Common myeloid progenitor, CD34-positive (primary cell): ENCODE measurements at regions not wholly inside any gene's neighbourhood (a gene's known extent, or its start where the extent isn't known, plus 50 kb on each side); places are given as distances from the start of the nearest gene placed in this dataset.

Experiments
- CTCF ChIA-PET: fragments of 350-600 bp; sonication (Branson Sonifier 250); formaldehyde crosslinking; loops from one replicate; lab custom pipeline; 2021; ENCODE audit warnings: antibody characterized with exemption; lab: Charles Lee
- POLR2A ChIA-PET: fragments of 350-600 bp; sonication (Branson Sonifier 250); formaldehyde crosslinking; loops from one replicate; lab custom pipeline; 2021; ENCODE audit warnings: antibody characterized with exemption; lab: Charles Lee
- DNase-seq, 3 donors: peaks; one replicate each; pipeline versions ENCODE4 v3.0.0 to v3.0.0-alpha.2; 2013
- H3K27ac ChIP-seq, 2 experiments: 1 replicate in 1 of 2; 2 replicates in 1 of 2; pipeline ENCODE4 v1.7.0; 2013; ENCODE audit warnings: inconsistent platforms in 2 of 2, low read length in 2 of 2, mild to moderate bottlenecking in 2 of 2, low read depth in 1 of 2, moderate library complexity in 1 of 2; ENCODE audit not compliant: severe bottlenecking in 2 of 2, insufficient read depth in 1 of 2, poor library complexity in 1 of 2
- H3K27me3 ChIP-seq, 5 experiments: replicated peaks in 2 of 5; 1 replicate in 3 of 5; 2 replicates in 2 of 5; pipeline versions ENCODE4 v1.6.1 to v1.7.0; 2013; ENCODE audit warnings: low read length in 4 of 5, mild to moderate bottlenecking in 2 of 5, moderate library complexity in 2 of 5, inconsistent platforms in 1 of 5; ENCODE audit not compliant: insufficient read depth in 5 of 5, control insufficient read depth in 4 of 5
- H3K36me3 ChIP-seq, 4 experiments: 1 replicate in 2 of 4; 2 replicates in 2 of 4; pipeline versions ENCODE4 v1.6.1 to v1.7.0; 2013; ENCODE audit warnings: low read length in 3 of 4, control low read depth in 1 of 4, mild to moderate bottlenecking in 1 of 4; ENCODE audit not compliant: control insufficient read depth in 4 of 4, insufficient read depth in 4 of 4
- H3K4me1 ChIP-seq, 4 experiments: 1 replicate in 3 of 4; 2 replicates in 1 of 4; pipeline versions ENCODE4 v1.6.1 to v1.7.1; 2013; ENCODE audit warnings: low read length in 3 of 4, mild to moderate bottlenecking in 3 of 4, control low read depth in 1 of 4, inconsistent platforms in 1 of 4, moderate library complexity in 1 of 4; ENCODE audit not compliant: control insufficient read depth in 4 of 4, insufficient read depth in 4 of 4; ENCODE audit errors: control extremely low read depth in 1 of 4
- H3K4me3 ChIP-seq, 7 experiments: 1 replicate in 4 of 7; 2 replicates in 3 of 7; pipeline versions ENCODE4 v1.5.1 to v1.7.0; 2013; ENCODE audit warnings: mild to moderate bottlenecking in 7 of 7, low read length in 6 of 7, moderate library complexity in 6 of 7, inconsistent platforms in 2 of 7, low read depth in 2 of 7, control low read depth in 1 of 7; ENCODE audit not compliant: insufficient read depth in 4 of 7, control insufficient read depth in 1 of 7; ENCODE audit errors: extremely low read depth in 1 of 7
- H3K9me3 ChIP-seq, 5 experiments: 1 replicate in 4 of 5; 2 replicates in 1 of 5; pipeline versions ENCODE4 v1.6.1 to v1.7.1; 2013; ENCODE audit warnings: low read length in 4 of 5, mild to moderate bottlenecking in 2 of 5, inconsistent platforms in 1 of 5, low read depth in 1 of 5, moderate library complexity in 1 of 5; ENCODE audit not compliant: control insufficient read depth in 4 of 5, insufficient read depth in 2 of 5; ENCODE audit errors: control extremely low read depth in 1 of 5
- WGBS: methylation state at CpG from one replicate; pipeline ENCODE4 v1.1.5; 2013; ENCODE audit not compliant: insufficient coverage; 5-methylcytosine and 5-hydroxymethylcytosine counted together

DNA sequence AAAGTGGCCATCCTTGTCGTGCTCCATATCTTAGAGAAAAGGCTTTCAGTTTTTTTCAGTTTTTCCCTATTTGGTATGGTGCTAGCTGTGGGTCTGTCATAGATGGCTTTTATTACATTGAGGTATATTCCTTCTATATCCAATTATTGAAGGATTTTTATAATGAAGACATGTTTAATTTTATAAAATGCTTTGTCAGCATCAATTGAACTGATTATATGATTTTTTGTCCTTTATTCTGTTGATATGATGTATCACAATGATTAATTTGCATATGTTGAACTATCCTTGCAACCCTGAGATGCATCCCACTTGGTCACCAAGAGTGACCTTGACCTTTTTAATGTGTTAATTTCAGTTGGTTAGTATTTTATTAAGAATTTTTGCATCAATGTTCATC, 55.1 kb upstream of the VGLL2 start:
- no peak for DNase-seq
- no peaks in the 10 kb centered on the region for H3K4me1 ChIP-seq
- ChIA-PET CTCF (no interaction called here), POLR2A (no interaction called here)
- no peak overlapping the region for H3K4me3 ChIP-seq
- no peak overlapping the region for H3K27ac ChIP-seq
- no peaks in the 10 kb centered on the region for H3K27me3 ChIP-seq
- H3K9me3 ChIP-seq = no peaks in the 10 kb centered on the region
- no CpG with 5 or more reads among the region's 1 CpG for WGBS
- H3K36me3 ChIP-seq = no peaks in the 10 kb centered on the region

DNA sequence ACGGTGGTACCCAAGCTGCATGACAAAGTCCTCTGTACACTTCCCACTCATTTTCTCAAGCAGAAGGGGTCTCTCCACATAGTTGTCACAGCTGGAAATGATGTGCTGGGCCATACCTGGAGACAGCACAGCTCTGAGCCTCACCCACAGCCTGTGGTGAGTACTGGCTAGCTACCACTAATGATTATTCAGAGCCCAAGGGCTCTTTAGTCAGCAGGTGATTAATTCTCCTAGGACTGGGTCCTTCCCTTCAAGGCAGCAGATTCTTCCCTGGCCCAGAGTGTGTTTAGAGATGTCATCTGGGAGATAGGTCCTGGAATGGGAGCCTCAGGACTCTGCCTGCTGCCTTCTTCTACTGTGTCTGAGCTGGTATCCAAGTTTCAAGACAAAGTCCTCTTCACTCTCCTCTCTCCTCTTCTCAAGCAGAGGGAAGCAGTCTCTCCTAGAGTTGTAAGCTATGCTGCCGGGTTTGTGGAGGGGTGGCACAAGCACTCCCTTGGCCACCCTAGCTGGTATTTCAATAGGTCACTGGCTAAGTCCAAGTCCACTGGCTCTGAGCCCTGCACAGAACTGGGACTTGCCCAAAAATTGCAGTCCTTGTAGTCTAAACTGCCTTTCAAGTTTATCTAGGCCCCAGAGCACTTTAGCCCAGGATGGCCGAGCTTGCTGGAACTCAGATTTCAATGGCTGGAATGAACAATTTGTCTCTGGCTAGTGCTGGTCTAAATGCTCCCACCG, 49.8 kb upstream of the VGLL2 start:
- Histone ChIP-seq H3K27ac (no peak overlapping the region), H3K4me1 (no peaks in the 10 kb centered on the region), H3K36me3 (no peaks in the 10 kb centered on the region), H3K9me3 (no peaks in the 10 kb centered on the region), H3K27me3 (no peaks in the 10 kb centered on the region), H3K4me3 (no peak overlapping the region)
- no peak for DNase-seq
- WGBS = 84% methylated on average over 4 of the region's 4 CpGs
- ChIA-PET CTCF (interaction anchor here (1.3 kb wide), 1 partner anchor 10 kb away, joined by 3 read pairs; no protein-coding TSS in a partner anchor), POLR2A (no interaction called here)
